ENCODE measurements at regions not wholly inside any gene's neighbourhood (a gene's known extent, or its start where the extent isn't known, plus 50 kb on each side); places are given as distances from the start of the nearest gene placed in this dataset.

DNA sequence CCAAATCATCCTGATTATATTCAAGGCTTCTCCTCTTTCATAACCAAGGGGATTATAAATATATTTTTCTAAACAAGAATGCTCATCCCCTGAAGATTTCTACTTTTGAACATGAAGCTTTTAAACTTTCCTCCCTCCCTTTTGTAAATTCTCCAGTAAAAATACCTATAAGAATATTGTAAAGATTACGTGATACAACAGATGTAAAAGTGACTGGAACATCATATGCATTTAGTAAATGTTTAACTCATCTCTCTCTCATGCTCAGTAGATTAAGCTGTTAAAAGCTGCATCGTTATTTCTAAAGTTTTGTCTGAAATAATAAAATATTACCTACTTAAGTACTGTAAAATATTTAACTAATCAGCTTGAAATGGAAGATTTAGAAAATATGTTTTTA, 281.1 kb downstream of the SPRY2 start:
- no peak for TF ChIP-seq CTCF (IDR thresholded peaks at IDR 0.05; ENCODE audit: low read depth, low read length)
- Histone ChIP-seq H3K9me3 (ENCODE audit: severe bottlenecking) (no peaks in the 10 kb centered on the region), H3K36me3 (no peaks in the 10 kb centered on the region), H3K27me3 (ENCODE audit: insufficient read depth, low read depth, severe bottlenecking) (no peaks in the 10 kb centered on the region), H3K27ac (no peak overlapping the region), H3K4me3 (ENCODE audit: low read depth, low read length) (no peak overlapping the region)
- no peak for DNase-seq

DNA sequence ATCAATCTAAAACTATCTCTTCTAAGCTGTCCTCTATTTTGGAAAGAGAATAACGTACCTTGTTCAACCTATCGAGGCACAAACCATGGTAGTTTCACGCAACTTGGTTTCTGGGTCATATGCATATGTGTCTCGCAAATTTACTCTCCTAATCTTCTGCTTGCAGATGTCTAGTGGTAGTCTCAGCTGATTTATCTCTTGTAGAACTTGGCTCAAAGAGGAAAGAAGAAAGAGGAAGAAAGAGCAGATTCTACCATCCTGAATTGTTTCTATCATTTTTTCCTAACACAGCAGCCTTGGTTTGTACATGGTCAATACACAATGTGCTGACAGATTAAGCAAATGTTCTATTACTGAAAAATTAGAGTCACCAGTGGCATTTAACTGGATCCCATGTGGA, 282.3 kb downstream of the SPRY2 start:
- no peaks in the 10 kb centered on the region for H3K27me3 ChIP-seq (ENCODE audit: insufficient read depth, low read depth, severe bottlenecking)
- no peak for TF ChIP-seq CTCF (IDR thresholded peaks at IDR 0.05; ENCODE audit: low read depth, low read length)

GRCh38 chr13:80055847-80056246, 285.1 kb downstream of the SPRY2 start:
- Histone ChIP-seq H3K36me3 (no peaks in the 10 kb centered on the region), H3K27ac (no peak overlapping the region), H3K27me3 (ENCODE audit: insufficient read depth, low read depth, severe bottlenecking) (no peaks in the 10 kb centered on the region), H3K9me3 (ENCODE audit: severe bottlenecking) (no peaks in the 10 kb centered on the region), H3K4me3 (ENCODE audit: low read depth, low read length) (no peak overlapping the region)
- TF ChIP-seq CTCF (IDR thresholded peaks at IDR 0.05; ENCODE audit: low read depth, low read length): no peak
- DNase-seq: no peak

More for the DNA sequence above, 282.3 kb downstream of the SPRY2 start:
- no peak for DNase-seq
- Histone ChIP-seq H3K36me3 (no peaks in the 10 kb centered on the region), H3K9me3 (ENCODE audit: severe bottlenecking) (no peaks in the 10 kb centered on the region), H3K27ac (no peak overlapping the region), H3K4me3 (ENCODE audit: low read depth, low read length) (no peak overlapping the region)

GRCh38 chr13:80054806-80055205, 286.1 kb downstream of the SPRY2 start:
- no peak overlapping the region for H3K27ac ChIP-seq
- H3K4me3 ChIP-seq (ENCODE audit: low read depth, low read length): no peak overlapping the region
- DNase-seq: no peak
- no peaks in the 10 kb centered on the region for H3K27me3 ChIP-seq (ENCODE audit: insufficient read depth, low read depth, severe bottlenecking)
- no peaks in the 10 kb centered on the region for H3K9me3 ChIP-seq (ENCODE audit: severe bottlenecking)
- no peaks in the 10 kb centered on the region for H3K36me3 ChIP-seq
- no peak for TF ChIP-seq CTCF (IDR thresholded peaks at IDR 0.05; ENCODE audit: low read depth, low read length)

- no peak overlapping the region for H3K27ac ChIP-seq
- H3K27me3 ChIP-seq (ENCODE audit: insufficient read depth, low read depth, severe bottlenecking): no peaks in the 10 kb centered on the region
- H3K36me3 ChIP-seq: no peaks in the 10 kb centered on the region
- H3K4me3 ChIP-seq (ENCODE audit: low read depth, low read length): no peak overlapping the region
- no peaks in the 10 kb centered on the region for H3K9me3 ChIP-seq (ENCODE audit: severe bottlenecking)
- no peak for TF ChIP-seq CTCF (IDR thresholded peaks at IDR 0.05; ENCODE audit: low read depth, low read length)
- no peak for DNase-seq
These were observed 288.6 kb downstream of the SPRY2 start for GRCh38 chr13:80052286-80052685.

DNA sequence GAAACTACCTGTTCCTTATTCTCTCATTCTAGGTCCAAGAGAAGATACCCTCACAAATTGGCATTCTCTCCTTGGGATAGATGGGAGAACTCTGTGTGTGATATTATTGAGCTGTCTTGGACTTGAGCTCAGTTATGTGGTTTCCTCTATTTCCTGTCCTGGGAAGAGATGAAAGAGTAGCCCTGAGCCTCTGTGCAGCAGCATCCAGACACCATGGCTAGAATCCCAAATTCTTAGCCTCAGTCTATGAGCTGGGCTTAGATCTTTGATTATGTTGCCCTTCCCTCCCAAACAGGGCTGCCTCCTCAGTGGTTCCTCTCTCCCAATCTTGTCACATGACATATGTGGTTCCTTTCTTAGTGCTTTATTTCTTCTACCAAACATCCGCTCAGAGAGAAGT, 290.7 kb downstream of the SPRY2 start:
- no peaks in the 10 kb centered on the region for H3K9me3 ChIP-seq (ENCODE audit: severe bottlenecking)
- no peaks in the 10 kb centered on the region for H3K27me3 ChIP-seq (ENCODE audit: insufficient read depth, low read depth, severe bottlenecking)
- H3K27ac ChIP-seq: no peak overlapping the region
- H3K36me3 ChIP-seq: no peaks in the 10 kb centered on the region
- no peak for TF ChIP-seq CTCF (IDR thresholded peaks at IDR 0.05; ENCODE audit: low read depth, low read length)
- no peak for DNase-seq
- H3K4me3 ChIP-seq (ENCODE audit: low read depth, low read length): no peak overlapping the region
